Panc1 (cell line): ENCODE measurements at regions not wholly inside any gene's neighbourhood (a gene's known extent, or its start where the extent isn't known, plus 50 kb on each side); places are given as distances from the start of the nearest gene placed in this dataset.

Experiments
- ATAC-seq: fragments of 200-7000 bp; cut with Tn5 transposase; 2 replicates; pipeline ENCODE4 v1.9.1; 2020; ENCODE audit warnings: mild to moderate bottlenecking, moderate library complexity
- BruUV-seq: library from RNA; stranded (reverse); fragments of 400-500 nt; replicated peaks from 2 replicates; lab custom pipeline; 2021; lab: Mats Ljungman, UMichigan
- CTCF ChIA-PET: fragments of 300-600 bp; sonication (Branson Sonifier 250); formaldehyde crosslinking; loops from one replicate; lab custom pipeline; 2022; ENCODE audit warnings: antibody characterized with exemption; lab: Charles Lee
- POLR2A ChIA-PET: fragments of 300-600 bp; sonication (Branson Sonifier 250); formaldehyde crosslinking; loops from one replicate; lab custom pipeline; 2022; ENCODE audit warnings: antibody characterized with exemption; lab: Charles Lee
- DNase-seq: peaks from one replicate; pipeline ENCODE4 v3.0.0-alpha.2; 2010; ENCODE audit warnings: low read depth, low spot score
- H3K27ac ChIP-seq: 2 replicates; pipeline ENCODE4 v1.5.1; 2011; ENCODE audit warnings: mild to moderate bottlenecking, low read length, inconsistent platforms
- H3K27me3 ChIP-seq: fragments of 200-500 bp; sonication (Bioruptor generic); 2 replicates; pipeline ENCODE4 v1.6.0; 2014; ENCODE audit warnings: low read length, inconsistent platforms; ENCODE audit not compliant: control insufficient read depth, insufficient read depth
- H3K36me3 ChIP-seq: fragments of 200-500 bp; sonication (Bioruptor generic); 2 replicates; pipeline ENCODE4 v1.5.1; 2014; ENCODE audit warnings: inconsistent platforms, mild to moderate bottlenecking, low read length, moderate library complexity; ENCODE audit not compliant: control insufficient read depth, insufficient read depth
- H3K4me1 ChIP-seq: 2 replicates; pipeline ENCODE4 v1.5.1; 2011; ENCODE audit warnings: inconsistent platforms, mild to moderate bottlenecking, low read length, moderate library complexity; ENCODE audit not compliant: control insufficient read depth, insufficient read depth
- H3K4me3 ChIP-seq, 2 experiments: 2 replicates each; pipeline ENCODE4 v1.5.1; 2011 to 2012; ENCODE audit warnings: low read depth in 2 of 2, low read length in 2 of 2, mild to moderate bottlenecking in 2 of 2, inconsistent platforms in 1 of 2, moderate library complexity in 1 of 2
- H3K9me3 ChIP-seq: fragments of 200-500 bp; sonication (Bioruptor generic); 2 replicates; pipeline ENCODE4 v1.5.1; 2014; ENCODE audit warnings: low read depth, mild to moderate bottlenecking, inconsistent platforms, low read length, moderate library complexity; ENCODE audit not compliant: control insufficient read depth, insufficient read depth
- CTCF ChIP-seq: fragments of 450-650 bp; IDR thresholded peaks from 2 replicates; pipeline ENCODE4 v1.5.1; 2017; ENCODE audit warnings: mild to moderate bottlenecking
- POLR2AphosphoS5 ChIP-seq: IDR thresholded peaks from 2 replicates; pipeline ENCODE4 v1.6.1; 2012; ENCODE audit warnings: mild to moderate bottlenecking, low read depth, low read length, moderate library complexity
- REST ChIP-seq, 2 experiments: IDR thresholded peaks; 2 replicates each; pipeline ENCODE4 v1.6.1; 2011 to 2012; ENCODE audit warnings: low read depth in 2 of 2, control low read depth in 1 of 2, low read length in 1 of 2, mild to moderate bottlenecking in 1 of 2, moderate library complexity in 1 of 2; ENCODE audit not compliant: insufficient read depth in 1 of 2
- SIN3A ChIP-seq: IDR thresholded peaks from 2 replicates; pipeline ENCODE4 v1.6.1; 2012; ENCODE audit warnings: low read depth, mild to moderate bottlenecking, low read length, moderate library complexity, borderline replicate concordance; ENCODE audit not compliant: insufficient read depth
- TCF7L2 ChIP-seq: IDR thresholded peaks from 2 replicates; pipeline ENCODE4 v1.6.1; 2011; ENCODE audit warnings: mild to moderate bottlenecking, low read depth, low read length, inconsistent platforms
- in situ Hi-C: cut with HindIII; loops from 2 replicates; pipeline ENCODE4 v1.10.0; 2016; ENCODE audit warnings: low sequenced_read_pairs, low pct_unique_long_range_greater_than_20kb
- intact Hi-C: fragments of 100-400 bp; cut with micrococcal nuclease; formaldehyde crosslinking; loops from one replicate; pipeline ENCODE4 v1.10.0; 2022; ENCODE audit not compliant: unreplicated experiment

GRCh38 chr10:131805696-131806095 lies 95.1 kb upstream of the PPP2R2D start:
- no TSS peak for BruUV-seq
- CTCF ChIA-PET: no interaction called here
- Histone ChIP-seq H3K36me3 (no peaks in the 10 kb centered on the region), H3K27ac (no peak overlapping the region), H3K27me3 (peaks cover 2% of the 10 kb centered on the region; the same call in 1 of the 2 replicates), H3K9me3 (no peaks in the 10 kb centered on the region), H3K4me3 (no peak overlapping the region), H3K4me1 (no peaks in the 10 kb centered on the region)
- POLR2A ChIA-PET: no interaction called here
- no peak for DNase-seq
- in situ Hi-C loops (no loop called here), intact Hi-C loops (no loop called here)
- TF ChIP-seq REST (IDR thresholded peaks at IDR 0.05; ENCODE audit: insufficient read depth in 1 of 2, low read depth in 2 of 2, low read length in 1 of 2): no peak
- ATAC-seq: no peak

- no TSS peak for BruUV-seq
- no peaks in the 10 kb centered on the region for H3K4me1 ChIP-seq
- TF ChIP-seq REST (IDR thresholded peaks at IDR 0.05; ENCODE audit: insufficient read depth in 1 of 2, low read depth in 2 of 2, low read length in 1 of 2) (no peak), CTCF (no peak), SIN3A (no peak), POLR2AphosphoS5 (no peak), TCF7L2 (no peak)
- H3K9me3 ChIP-seq: no peaks in the 10 kb centered on the region
- ChIA-PET CTCF (interaction anchor here (0.5 kb wide), 1 partner anchor 65 kb away, joined by 4 read pairs; no protein-coding TSS in a partner anchor), POLR2A (no interaction called here)
- H3K36me3 ChIP-seq: no peaks in the 10 kb centered on the region
- H3K4me3 ChIP-seq: no peak overlapping the region
- ATAC-seq: no peak
- intact Hi-C loops: no loop called here
- H3K27ac ChIP-seq: no peak overlapping the region
- DNase-seq: no peak
- peaks cover 2% of the 10 kb centered on the region; the same call in 1 of the 2 replicates for H3K27me3 ChIP-seq
- in situ Hi-C loops: no loop called here
Observed at GRCh38 chr10:131806146-131806545, 94.7 kb upstream of the PPP2R2D start.
